Dendritic cell treated with granulocyte-macrophage colony-stimulating factor and Interleukin-4, amounts not matched to agents 40 ng/mL and 50 ng/mL, for 4 days (primary cell): ENCODE measurements at regions not wholly inside any gene's neighbourhood (a gene's known extent, or its start where the extent isn't known, plus 50 kb on each side); places are given as distances from the start of the nearest gene placed in this dataset.

ENCODE experiments used
- H3K27ac Mint-ChIP-seq: one replicate; pipeline ENCODE4 v1.8.0; 2022; ENCODE audit warnings: mild to moderate bottlenecking, mixed read lengths
- H3K27me3 Mint-ChIP-seq: one replicate; pipeline ENCODE4 v1.8.0; 2022; ENCODE audit warnings: mild to moderate bottlenecking, mixed read lengths
- H3K36me3 Mint-ChIP-seq: one replicate; pipeline ENCODE4 v1.8.0; 2022; ENCODE audit warnings: low read depth, mixed read lengths
- H3K4me1 Mint-ChIP-seq: one replicate; pipeline ENCODE4 v1.8.0; 2022; ENCODE audit warnings: low read depth, mixed read lengths
- H3K4me3 Mint-ChIP-seq: one replicate; pipeline ENCODE4 v1.8.0; 2022; ENCODE audit warnings: mild to moderate bottlenecking, moderate library complexity, mixed read lengths
- H3K9me3 Mint-ChIP-seq: one replicate; pipeline ENCODE4 v1.8.0; 2022; ENCODE audit warnings: mixed read lengths
- intact Hi-C: fragments of 100-400 bp; cut with micrococcal nuclease; formaldehyde crosslinking; loops from one replicate; pipeline ENCODE4 v1.15.0; 2022

DNA sequence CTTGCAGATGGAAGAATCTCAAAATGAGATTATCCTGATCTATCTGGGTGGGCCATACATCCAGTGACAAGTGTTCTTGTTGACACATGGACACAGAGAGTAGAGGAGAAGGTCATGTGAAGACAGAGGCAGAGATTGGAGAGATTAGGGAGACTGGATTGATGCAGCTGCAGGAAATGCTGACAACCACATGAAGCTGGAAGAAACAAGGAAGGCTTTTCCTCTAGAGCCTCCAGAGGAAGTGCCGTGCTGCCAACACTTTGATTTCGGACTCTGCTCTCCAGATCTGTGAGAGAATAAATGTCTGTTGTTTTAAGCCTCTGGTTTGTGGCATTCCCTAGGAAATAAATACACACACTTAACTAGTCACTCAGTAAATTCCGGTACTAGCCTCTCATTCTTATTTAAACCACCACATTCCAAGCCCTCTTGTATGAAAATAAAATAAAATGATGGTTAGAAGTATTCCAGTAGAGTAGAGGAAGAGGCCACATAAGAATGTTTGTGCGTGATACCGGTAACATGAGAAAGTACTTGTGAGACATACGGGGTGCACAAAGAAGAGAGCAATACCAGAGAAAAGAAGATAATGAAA lies 110.9 kb upstream of the DMAC1 start:
- no peak overlapping the region for H3K27ac Mint-ChIP-seq
- no peaks in the 10 kb centered on the region for H3K9me3 Mint-ChIP-seq
- no peaks in the 10 kb centered on the region for H3K27me3 Mint-ChIP-seq
- no peaks in the 10 kb centered on the region for H3K36me3 Mint-ChIP-seq
- intact Hi-C loops: no loop called here
- H3K4me1 Mint-ChIP-seq: peaks cover 5% of the 10 kb centered on the region
- H3K4me3 Mint-ChIP-seq: no peak overlapping the region

DNA sequence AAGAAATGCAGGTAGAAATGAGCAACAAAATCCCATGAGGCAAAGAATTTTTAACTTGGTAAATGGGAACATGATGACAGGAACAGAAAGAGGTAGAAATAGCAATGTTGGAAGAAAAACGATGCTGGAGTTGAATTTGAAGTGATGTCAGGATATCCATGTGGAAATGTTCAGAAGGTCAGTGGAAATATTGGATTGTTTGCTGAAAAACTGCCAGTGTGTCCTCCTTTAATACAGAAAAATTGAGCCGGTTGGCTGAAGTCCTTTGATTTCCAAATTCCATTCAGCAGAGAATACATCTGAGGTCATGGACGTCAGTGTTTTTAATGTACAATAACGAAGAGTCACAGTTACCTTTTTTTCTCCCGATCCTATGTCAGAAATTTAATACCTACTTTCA lies 110.0 kb upstream of the DMAC1 start:
- Mint-ChIP-seq H3K27ac (no peak overlapping the region), H3K9me3 (no peaks in the 10 kb centered on the region), H3K4me3 (no peak overlapping the region)

DNA sequence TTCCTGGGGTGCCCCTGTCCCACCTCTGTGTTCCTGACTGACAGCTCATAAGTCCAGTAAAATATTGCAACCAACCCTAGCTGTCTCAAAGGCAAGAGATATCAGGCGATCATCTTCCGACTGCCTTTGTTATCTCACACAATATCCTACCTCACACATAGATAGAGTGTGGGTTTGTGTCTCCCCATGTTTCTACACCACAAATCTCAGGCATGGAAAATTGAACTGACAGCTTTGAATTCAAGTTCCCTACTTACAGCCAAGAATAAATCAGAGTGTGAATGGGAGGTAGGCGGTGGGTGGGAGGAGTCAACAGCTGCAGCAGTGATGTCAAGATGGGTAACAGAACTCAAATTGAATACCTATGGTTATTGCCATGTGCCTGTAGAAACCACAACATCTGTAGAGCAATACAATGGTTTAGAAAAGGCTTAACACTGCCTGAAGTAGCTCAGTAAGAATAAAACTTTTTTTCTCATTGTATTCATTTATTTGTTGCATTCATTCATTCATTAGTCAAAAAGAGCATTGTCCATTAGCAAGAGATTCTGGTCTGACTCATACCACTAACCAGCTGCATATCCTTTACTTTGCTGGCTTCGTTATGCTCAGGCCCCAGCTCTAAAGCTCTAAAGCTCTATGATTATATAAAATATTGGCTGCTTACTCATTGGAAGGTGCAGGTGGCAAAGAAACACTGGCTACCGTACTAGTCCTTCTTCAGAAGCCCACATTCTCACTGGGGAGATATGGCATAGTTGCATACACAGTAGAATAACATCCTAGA lies 108.2 kb upstream of the DMAC1 start:
- Mint-ChIP-seq H3K27ac (no peak overlapping the region), H3K9me3 (no peaks in the 10 kb centered on the region), H3K27me3 (no peaks in the 10 kb centered on the region), H3K4me1 (peaks cover 5% of the 10 kb centered on the region), H3K4me3 (no peak overlapping the region), H3K36me3 (no peaks in the 10 kb centered on the region)
- intact Hi-C loops: no loop called here

More for the DNA sequence above, 110.0 kb upstream of the DMAC1 start:
- no peaks in the 10 kb centered on the region for H3K36me3 Mint-ChIP-seq
- no peaks in the 10 kb centered on the region for H3K27me3 Mint-ChIP-seq
- peaks cover 5% of the 10 kb centered on the region for H3K4me1 Mint-ChIP-seq
- intact Hi-C loops: no loop called here

DNA sequence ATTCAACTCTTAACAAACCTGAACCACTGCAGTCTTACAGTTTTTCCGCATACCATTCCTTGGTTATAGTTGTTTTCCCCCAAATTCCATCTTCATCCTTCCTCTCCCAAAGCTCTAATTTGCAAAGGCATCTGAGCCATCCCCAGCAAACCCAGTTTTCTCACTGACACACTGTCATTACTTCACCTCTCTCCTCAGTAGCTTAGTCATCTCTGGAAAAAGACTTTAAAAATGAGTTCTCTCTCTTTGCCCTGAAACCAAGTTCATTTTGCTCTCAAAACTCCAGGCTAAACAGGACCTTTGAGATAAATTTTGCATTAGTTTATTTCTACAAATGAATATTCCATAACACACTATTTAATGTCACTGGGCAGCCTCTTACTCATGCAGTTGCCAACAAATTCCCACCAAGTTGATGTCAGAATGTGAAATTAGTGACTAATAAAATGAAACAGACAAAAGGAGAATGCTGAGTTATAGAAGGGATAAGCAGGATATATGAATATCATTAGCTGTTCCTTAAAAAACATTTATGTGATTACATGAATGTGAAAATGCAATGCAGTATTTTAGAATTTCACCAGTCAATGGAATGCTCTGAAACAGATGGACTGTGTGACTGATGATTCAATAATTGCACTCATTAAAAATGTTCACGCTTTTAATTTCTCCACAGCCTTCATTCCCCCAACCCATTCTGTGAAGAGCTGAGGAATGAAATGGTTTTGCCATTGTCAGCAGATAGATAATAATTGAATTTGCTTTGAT lies 107.4 kb upstream of the DMAC1 start:
- H3K9me3 Mint-ChIP-seq: no peaks in the 10 kb centered on the region
- peaks cover 5% of the 10 kb centered on the region for H3K4me1 Mint-ChIP-seq
- H3K27me3 Mint-ChIP-seq: no peaks in the 10 kb centered on the region
- H3K36me3 Mint-ChIP-seq: no peaks in the 10 kb centered on the region
- H3K27ac Mint-ChIP-seq: no peak overlapping the region
- intact Hi-C loops: no loop called here
- H3K4me3 Mint-ChIP-seq: no peak overlapping the region

DNA sequence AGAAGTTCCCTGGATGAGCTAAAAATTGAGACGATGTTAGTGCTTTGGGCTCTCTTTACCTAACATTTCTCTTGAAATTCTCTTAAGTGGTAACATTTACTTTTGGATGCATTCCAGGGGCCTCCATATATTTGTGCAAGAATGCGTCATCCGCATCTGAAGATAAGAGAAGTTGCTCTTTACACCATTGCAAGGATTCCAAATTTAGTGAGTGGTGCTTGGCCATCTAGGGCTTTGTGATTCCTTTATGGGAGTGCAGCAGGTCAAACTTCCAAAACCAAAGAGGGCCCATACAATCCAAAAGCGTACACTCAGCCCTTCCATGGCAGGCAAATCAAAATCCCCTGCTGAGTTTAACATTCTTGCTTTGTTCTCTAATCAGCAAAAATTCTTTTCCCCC lies 102.0 kb upstream of the DMAC1 start:
- H3K36me3 Mint-ChIP-seq: no peaks in the 10 kb centered on the region
- no peak overlapping the region for H3K4me3 Mint-ChIP-seq
- H3K27me3 Mint-ChIP-seq: no peaks in the 10 kb centered on the region

DNA sequence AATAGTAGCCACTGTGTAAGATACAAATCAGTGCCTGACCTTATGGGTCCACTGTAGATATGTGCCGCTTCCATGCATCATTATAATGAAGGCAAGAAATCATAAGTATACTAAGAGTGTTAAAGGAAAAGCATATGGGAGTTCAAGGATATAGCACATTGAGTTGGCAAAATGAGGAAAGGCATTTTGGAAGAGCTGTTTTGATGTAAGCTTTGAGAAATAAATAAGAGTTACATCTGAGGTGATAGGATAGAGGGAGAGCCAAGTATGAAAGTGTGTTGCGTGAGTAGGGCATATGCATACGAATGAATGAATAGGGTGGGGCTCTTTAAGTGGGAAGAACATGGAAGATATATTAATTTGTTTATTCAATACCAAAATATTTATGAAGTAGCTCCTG lies 101.0 kb upstream of the DMAC1 start:
- peaks cover 2% of the 10 kb centered on the region for H3K4me1 Mint-ChIP-seq
- no peaks in the 10 kb centered on the region for H3K36me3 Mint-ChIP-seq
- intact Hi-C loops: no loop called here
- H3K27ac Mint-ChIP-seq: no peak overlapping the region
- H3K4me3 Mint-ChIP-seq: no peak overlapping the region
- H3K27me3 Mint-ChIP-seq: no peaks in the 10 kb centered on the region
- no peaks in the 10 kb centered on the region for H3K9me3 Mint-ChIP-seq

More for the DNA sequence above, 102.0 kb upstream of the DMAC1 start:
- intact Hi-C loops: no loop called here
- Mint-ChIP-seq H3K27ac (no peak overlapping the region), H3K4me1 (no peaks in the 10 kb centered on the region), H3K9me3 (no peaks in the 10 kb centered on the region)

DNA sequence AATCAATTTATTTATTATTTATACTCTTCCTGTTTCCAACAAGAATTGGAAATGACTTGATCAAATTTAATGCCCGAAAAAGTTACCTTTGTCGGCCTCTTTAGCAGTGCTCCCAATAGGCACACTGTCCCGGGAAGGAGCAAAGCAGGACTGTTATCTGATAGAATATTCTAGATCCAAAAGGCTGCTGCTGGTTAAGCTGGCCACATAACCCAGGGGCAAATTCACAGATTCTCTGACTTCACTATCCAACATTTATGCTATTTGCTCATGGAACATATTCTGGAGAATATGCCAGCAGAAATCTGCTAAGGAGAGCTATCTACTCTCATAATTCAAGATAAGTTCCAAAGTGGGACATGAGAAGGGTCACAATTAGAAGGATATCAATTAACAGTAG lies 100.2 kb upstream of the DMAC1 start:
- H3K9me3 Mint-ChIP-seq: no peaks in the 10 kb centered on the region
- H3K4me3 Mint-ChIP-seq: no peak overlapping the region
- peaks cover 9% of the 10 kb centered on the region for H3K4me1 Mint-ChIP-seq
- no peaks in the 10 kb centered on the region for H3K27me3 Mint-ChIP-seq
- intact Hi-C loops: no loop called here
- no peaks in the 10 kb centered on the region for H3K36me3 Mint-ChIP-seq
- H3K27ac Mint-ChIP-seq: no peak overlapping the region

DNA sequence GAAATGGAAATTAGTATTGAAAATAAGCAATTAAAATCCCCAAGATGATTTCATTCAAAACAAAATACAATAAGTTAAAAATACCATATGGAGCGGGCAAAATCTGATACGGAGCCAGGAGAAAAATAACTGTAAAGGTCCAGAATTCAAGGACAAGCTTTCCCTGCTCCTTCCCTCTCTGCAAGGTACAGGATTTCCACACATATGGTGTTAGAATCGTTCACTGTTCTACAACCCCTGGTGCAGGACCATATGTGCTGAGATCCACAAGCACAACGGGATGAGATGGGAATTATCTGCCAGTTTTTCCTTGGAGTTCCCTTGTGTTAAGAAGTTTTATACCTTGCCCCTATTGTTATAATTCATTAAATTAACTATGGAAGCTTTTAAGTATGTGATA lies 94.7 kb upstream of the DMAC1 start:
- no peak overlapping the region for H3K4me3 Mint-ChIP-seq
- intact Hi-C loops: no loop called here
- H3K9me3 Mint-ChIP-seq: peaks cover 32% of the 10 kb centered on the region
- no peaks in the 10 kb centered on the region for H3K36me3 Mint-ChIP-seq
- H3K27me3 Mint-ChIP-seq: no peaks in the 10 kb centered on the region
- H3K27ac Mint-ChIP-seq: no peak overlapping the region
- peaks cover 9% of the 10 kb centered on the region for H3K4me1 Mint-ChIP-seq

DNA sequence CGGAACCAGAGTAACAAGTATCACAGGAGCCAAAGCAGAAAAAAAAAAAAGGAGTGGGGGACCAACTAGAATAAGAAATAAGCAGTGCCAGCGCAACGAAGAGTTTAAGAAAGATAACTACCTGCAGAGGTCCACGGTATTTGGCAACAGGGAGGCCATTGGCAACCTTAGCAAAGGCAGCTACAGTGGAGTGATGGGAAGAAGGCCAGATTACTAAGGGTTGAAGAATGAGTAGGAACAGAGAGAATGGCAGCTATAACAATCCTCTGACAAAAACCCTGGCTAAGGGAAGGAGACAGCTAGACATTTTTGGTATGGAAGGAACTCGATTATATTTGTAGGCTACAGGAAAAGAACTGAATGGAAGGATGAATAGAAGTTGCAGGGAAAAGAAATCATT lies 93.4 kb upstream of the DMAC1 start:
- H3K36me3 Mint-ChIP-seq: no peaks in the 10 kb centered on the region
- H3K27me3 Mint-ChIP-seq: no peaks in the 10 kb centered on the region
- peaks cover 9% of the 10 kb centered on the region for H3K4me1 Mint-ChIP-seq
- H3K4me3 Mint-ChIP-seq: no peak overlapping the region
- intact Hi-C loops: no loop called here
- H3K27ac Mint-ChIP-seq: no peak overlapping the region
- peaks cover 32% of the 10 kb centered on the region for H3K9me3 Mint-ChIP-seq

DNA sequence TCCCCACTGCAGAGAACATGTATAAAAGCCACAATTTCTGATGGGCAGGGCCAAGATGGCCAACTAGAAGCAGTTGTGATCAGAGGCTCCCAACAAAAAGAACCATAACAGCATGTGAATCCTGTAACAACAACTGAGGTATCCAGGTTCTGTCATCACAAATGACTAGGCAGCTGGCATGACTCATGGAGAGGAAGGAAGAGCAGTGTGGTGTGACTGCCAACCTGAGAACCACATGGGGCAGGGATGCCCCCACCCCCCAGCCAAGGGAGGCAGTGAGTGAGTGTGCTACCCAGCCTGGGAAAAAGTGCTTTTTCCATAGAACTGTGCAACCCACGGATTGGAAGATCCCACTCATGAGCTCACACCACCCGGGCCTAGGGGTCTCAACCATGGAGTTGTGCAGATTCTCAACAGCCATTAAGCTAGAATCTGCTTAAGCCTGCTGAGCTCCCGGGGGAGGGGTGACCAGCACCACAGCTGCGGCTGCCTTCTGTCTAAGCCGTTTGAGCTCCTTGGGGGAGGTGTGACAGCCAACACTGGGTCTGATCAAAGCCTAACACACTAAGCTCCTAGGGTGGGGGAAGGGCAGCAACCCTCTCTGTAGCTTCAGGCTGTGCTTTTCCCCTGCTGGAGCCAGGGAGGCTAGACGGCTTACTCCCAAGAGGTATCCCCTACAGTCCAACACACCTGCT lies 80.1 kb upstream of the DMAC1 start:
- intact Hi-C loops: no loop called here
- Mint-ChIP-seq H3K4me1 (peaks cover 5% of the 10 kb centered on the region), H3K27me3 (no peaks in the 10 kb centered on the region), H3K27ac (no peak overlapping the region), H3K36me3 (no peaks in the 10 kb centered on the region), H3K4me3 (no peak overlapping the region), H3K9me3 (peaks cover 41% of the 10 kb centered on the region)

DNA sequence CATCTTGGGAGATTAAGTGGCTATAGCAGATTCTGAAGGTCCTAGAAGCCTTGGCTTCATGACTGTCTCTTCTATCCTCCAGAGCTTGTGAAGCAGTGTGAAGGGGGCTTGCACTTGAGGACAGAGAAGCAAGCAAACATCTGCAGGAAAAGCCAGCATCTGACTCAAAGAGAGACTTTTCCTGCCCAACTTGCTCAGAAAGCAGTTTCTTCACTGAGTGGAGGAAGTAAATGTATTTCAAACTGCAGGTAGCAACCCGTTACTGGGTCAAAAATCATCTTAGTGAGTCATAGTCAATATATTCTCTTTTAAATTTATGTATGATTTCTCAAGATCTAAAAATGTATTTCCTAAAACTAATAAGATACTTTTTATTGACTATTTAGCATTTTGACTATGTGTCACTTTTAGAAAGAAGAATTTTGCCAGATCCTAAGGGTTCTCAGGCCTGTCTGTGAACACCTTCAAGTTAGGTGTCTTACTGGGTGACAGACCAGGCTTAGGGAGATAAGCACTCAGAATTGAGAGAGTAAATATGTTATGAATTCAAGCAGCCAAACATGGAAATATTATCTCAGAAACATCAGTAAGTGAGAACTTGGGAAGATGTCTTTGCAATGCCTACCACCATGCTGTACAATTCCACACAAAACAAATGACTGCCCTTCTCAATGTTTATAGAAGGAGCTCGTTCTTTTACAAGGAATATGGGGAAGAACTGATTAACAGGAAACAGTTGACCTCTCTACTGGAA lies 72.6 kb upstream of the DMAC1 start:
- Mint-ChIP-seq H3K27ac (no peak overlapping the region), H3K27me3 (no peaks in the 10 kb centered on the region), H3K4me3 (no peak overlapping the region), H3K36me3 (no peaks in the 10 kb centered on the region), H3K4me1 (no peaks in the 10 kb centered on the region), H3K9me3 (peaks cover 13% of the 10 kb centered on the region)
- intact Hi-C loops: no loop called here

DNA sequence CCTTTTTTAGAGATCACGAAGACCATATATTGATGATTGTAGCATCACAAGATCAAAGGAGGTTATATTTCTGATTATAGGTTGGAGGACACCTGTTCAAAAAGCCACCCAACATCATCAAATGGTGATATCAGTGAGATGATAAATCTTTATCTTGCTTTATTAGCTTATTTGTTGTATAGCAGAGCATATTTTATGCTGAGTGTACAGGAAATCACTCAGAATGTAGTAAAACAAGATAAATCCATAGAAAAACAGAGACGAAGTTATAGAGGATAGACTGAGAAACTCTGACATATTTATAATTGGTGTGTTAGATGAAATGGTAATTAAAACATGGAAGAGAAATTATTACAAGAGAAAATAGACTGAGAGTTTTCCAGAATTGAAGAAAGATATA lies 69.8 kb upstream of the DMAC1 start:
- no peaks in the 10 kb centered on the region for H3K9me3 Mint-ChIP-seq
- no peaks in the 10 kb centered on the region for H3K36me3 Mint-ChIP-seq
- no peak overlapping the region for H3K27ac Mint-ChIP-seq
- H3K4me1 Mint-ChIP-seq: no peaks in the 10 kb centered on the region
- H3K4me3 Mint-ChIP-seq: no peak overlapping the region
- H3K27me3 Mint-ChIP-seq: no peaks in the 10 kb centered on the region
- intact Hi-C loops: no loop called here

DNA sequence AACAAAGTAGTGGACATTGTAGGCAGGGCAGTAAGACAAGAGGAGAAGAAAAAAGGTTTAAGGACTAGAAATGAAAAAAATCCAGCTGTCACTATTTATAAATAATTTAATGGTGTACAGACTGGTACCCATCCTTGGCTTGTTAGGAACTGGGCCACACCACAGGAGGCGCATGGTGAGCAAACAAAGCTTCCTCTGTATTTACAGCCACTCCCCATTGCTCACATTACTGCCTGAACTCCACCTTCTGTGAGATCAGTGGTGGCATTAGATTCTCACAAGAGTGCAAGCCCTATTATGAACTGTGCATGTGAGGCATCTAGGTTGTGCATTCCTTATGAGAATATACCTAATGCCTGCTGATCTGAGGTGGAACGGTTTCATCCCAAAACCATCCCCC lies 62.6 kb upstream of the DMAC1 start:
- Mint-ChIP-seq H3K9me3 (no peaks in the 10 kb centered on the region), H3K4me3 (no peak overlapping the region), H3K27ac (no peak overlapping the region), H3K27me3 (no peaks in the 10 kb centered on the region), H3K36me3 (no peaks in the 10 kb centered on the region), H3K4me1 (no peaks in the 10 kb centered on the region)
- intact Hi-C loops: no loop called here
